GM12878 (cell line): ENCODE measurements at regions not wholly inside any gene's neighbourhood (a gene's known extent, or its start where the extent isn't known, plus 50 kb on each side); places are given as distances from the start of the nearest gene placed in this dataset.

Experiments used
- ATAC-seq: fragments of 200-7000 bp; cut with Tn5 transposase; 3 replicates; pipeline ENCODE4 v1.9.1; 2020; ENCODE audit warnings: mild to moderate bottlenecking, moderate library complexity
- BruUV-seq: library from RNA; stranded (reverse); fragments of 400-500 nt; replicated peaks from 2 replicates; lab custom pipeline; 2021; lab: Mats Ljungman, UMichigan
- CTCF ChIA-PET: fragments of 300-600 bp; sonication (Branson Sonifier 250); formaldehyde crosslinking; extraction: SDS; loops from one replicate; lab custom pipeline; 2021; ENCODE audit warnings: inconsistent platforms; lab: Yijun Ruan, JAX
- POLR2A ChIA-PET: fragments of 350-600 bp; formaldehyde crosslinking; extraction: SDS; loops from one replicate; lab custom pipeline; 2021; ENCODE audit warnings: inconsistent platforms; lab: Charles Lee
- RAD21 ChIA-PET: fragments of 300-600 bp; sonication (Branson Sonifier 250); formaldehyde crosslinking; loops from one replicate; lab custom pipeline; 2023; ENCODE audit warnings: antibody characterized with exemption; ENCODE audit not compliant: unreplicated experiment; lab: Charles Lee
- SMC1A ChIA-PET: fragments of 300-600 bp; sonication (Branson Sonifier 250); formaldehyde crosslinking; loops from one replicate; lab custom pipeline; 2023; ENCODE audit not compliant: unreplicated experiment, uncharacterized antibody; lab: Charles Lee
- DNase-seq: peaks from one replicate; pipeline ENCODE4 v3.0.0-alpha.2; 2011; ENCODE audit warnings: low read depth, low spot score
- FAIRE-seq: peaks from 3 replicates; lab custom pipeline; 2011; peaks lifted over from hg19 to GRCh38; lab: Jason Lieb, UNC
- H2AFZ ChIP-seq: 2 replicates; pipeline ENCODE4 v1.6.0; 2011; ENCODE audit warnings: low read depth, low read length, control low read depth; ENCODE audit not compliant: control insufficient read depth
- H3K27ac ChIP-seq: 2 replicates; pipeline ENCODE4 v1.5.1; 2011; ENCODE audit warnings: control low read depth; ENCODE audit not compliant: control insufficient read depth, insufficient read depth
- H3K27me3 ChIP-seq, 2 experiments: replicated peaks in 1 of 2; 2 replicates each; pipeline versions ENCODE4 v1.6.0 to v1.6.1; 2011; ENCODE audit warnings: low read length in 1 of 2; ENCODE audit not compliant: control insufficient read depth in 2 of 2, insufficient read depth in 2 of 2
- H3K36me3 ChIP-seq, 2 experiments: 2 replicates each; pipeline ENCODE4 v1.5.1; 2011; ENCODE audit warnings: low read length in 1 of 2; ENCODE audit not compliant: control insufficient read depth in 2 of 2, insufficient read depth in 2 of 2
- H3K4me1 ChIP-seq: 2 replicates; pipeline ENCODE4 v1.6.1; 2011; ENCODE audit warnings: mild to moderate bottlenecking, low read length, moderate library complexity, mixed read lengths; ENCODE audit not compliant: control insufficient read depth, insufficient read depth
- H3K4me2 ChIP-seq: 2 replicates; pipeline ENCODE4 v1.6.0; 2011; ENCODE audit warnings: control low read depth; ENCODE audit not compliant: control insufficient read depth, insufficient read depth
- H3K4me3 ChIP-seq: fragments of 200-600 bp; sonication (generic); 2 replicates; pipeline ENCODE4 v1.5.1; 2016
- H3K79me2 ChIP-seq: 2 replicates; pipeline ENCODE4 v1.6.0; 2011; ENCODE audit warnings: low read length; ENCODE audit not compliant: control insufficient read depth, insufficient read depth
- H3K9ac ChIP-seq: 2 replicates; pipeline ENCODE4 v1.8.0; 2011; ENCODE audit warnings: low read length, control low read depth, mixed read lengths; ENCODE audit not compliant: control insufficient read depth, insufficient read depth
- H3K9me3 ChIP-seq: replicated peaks from 3 replicates; pipeline ENCODE4 v1.5.1; 2011; ENCODE audit warnings: mild to moderate bottlenecking, low read length; ENCODE audit not compliant: control insufficient read depth, insufficient read depth
- H4K20me1 ChIP-seq: 2 replicates; pipeline ENCODE4 v1.6.0; 2011; ENCODE audit not compliant: control insufficient read depth, insufficient read depth
- ASH2L ChIP-seq: fragments of 300-600, 200-600 bp; sonication (generic); IDR thresholded peaks from 2 replicates; pipeline ENCODE4 v1.6.1; 2017; ENCODE audit warnings: low read depth, mild to moderate bottlenecking, borderline replicate concordance
- BACH1 ChIP-seq: fragments of 450-650 bp; IDR thresholded peaks from 2 replicates; pipeline ENCODE4 v1.6.1; 2017; ENCODE audit warnings: mild to moderate bottlenecking, borderline replicate concordance
- BCL3 ChIP-seq: IDR thresholded peaks from 2 replicates; pipeline ENCODE4 v1.6.1; 2011; ENCODE audit warnings: borderline replicate concordance, low read depth, mild to moderate bottlenecking, moderate library complexity, low read length; ENCODE audit not compliant: insufficient read depth, poor library complexity, severe bottlenecking
- CBX5 ChIP-seq: sonication (generic); IDR thresholded peaks from 2 replicates; pipeline ENCODE4 v1.6.1; 2016; ENCODE audit warnings: low read depth, moderate library complexity, mild to moderate bottlenecking, inconsistent platforms
- CREB1 ChIP-seq: IDR thresholded peaks from 2 replicates; pipeline ENCODE4 v1.6.1; 2012; ENCODE audit warnings: low read depth, mild to moderate bottlenecking, inconsistent platforms
- HDAC2 ChIP-seq: fragments of 200-600 bp; sonication (generic); IDR thresholded peaks from 2 replicates; pipeline ENCODE4 v1.6.1; 2017
- HDGF ChIP-seq: fragments of 450-650 bp; IDR thresholded peaks from 2 replicates; pipeline ENCODE4 v1.6.1; 2016; ENCODE audit warnings: antibody characterized with exemption
- MEF2B ChIP-seq: fragments of 450-650 bp; IDR thresholded peaks from 2 replicates; pipeline ENCODE4 v1.6.1; 2018; ENCODE audit warnings: mild to moderate bottlenecking, moderate library complexity; ENCODE audit not compliant: partially characterized antibody, poor library complexity, severe bottlenecking
- MXI1 ChIP-seq: fragments of 150-350 bp; IDR thresholded peaks from 2 replicates; pipeline ENCODE4 v1.6.1; 2011; ENCODE audit warnings: low read depth, mild to moderate bottlenecking, inconsistent platforms, low read length, improper control_type of control experiment
- NR2C1 ChIP-seq: fragments of 450-650 bp; IDR thresholded peaks from 2 replicates; pipeline ENCODE4 v1.6.1; 2017; ENCODE audit warnings: antibody characterized with exemption, mild to moderate bottlenecking, moderate library complexity
- NRF1 ChIP-seq: conservative IDR thresholded peaks from 2 replicates; pipeline ENCODE4 v1.6.1; 2011; ENCODE audit warnings: mild to moderate bottlenecking, low read depth, low read length, improper control_type of control experiment
- SP1 ChIP-seq: IDR thresholded peaks from one replicate; pipeline ENCODE4 v1.6.1; 2011; ENCODE audit warnings: low read depth, low read length
- SUZ12 ChIP-seq: fragments of 200-600 bp; sonication (generic); IDR thresholded peaks from one replicate; pipeline ENCODE4 v1.6.1; 2018; ENCODE audit warnings: antibody characterized with exemption, mild to moderate bottlenecking; ENCODE audit not compliant: unreplicated experiment
- YBX1 ChIP-seq: fragments of 450-650 bp; IDR thresholded peaks from 2 replicates; pipeline ENCODE4 v1.6.1; 2016; ENCODE audit warnings: antibody characterized with exemption
- ZNF217 ChIP-seq: fragments of 450-650 bp; IDR thresholded peaks from 2 replicates; pipeline ENCODE4 v1.6.1; 2017; ENCODE audit warnings: antibody characterized with exemption, mild to moderate bottlenecking
- WGBS: methylation state at CpG from one replicate; pipeline ENCODE4 v1.1.6; 2016; ENCODE audit warnings: low lambda C conversion rate; ENCODE audit not compliant: insufficient replicate concordance, insufficient coverage; ENCODE audit errors: missing lambda C conversion rate; 5-methylcytosine and 5-hydroxymethylcytosine counted together
- in situ Hi-C: fragments of 300-500 bp; cut with MboI; formaldehyde crosslinking; loops from 9 replicates; pipeline ENCODE4 v1.14.3; 2018; ENCODE audit warnings: mixed read lengths
- intact Hi-C: fragments of 100-400 bp; cut with micrococcal nuclease; formaldehyde crosslinking; loops from one replicate; pipeline ENCODE4 v1.14.2; 2022; ENCODE audit not compliant: unreplicated experiment
- TF ChIP-seq, protein P1 (sequence below): fragments of 450-650 bp; IDR thresholded peaks from 2 replicates; pipeline ENCODE4 v1.6.1; 2017; ENCODE audit warnings: mild to moderate bottlenecking, low read depth, inconsistent platforms; ENCODE audit not compliant: poor library complexity, severe bottlenecking
- TF ChIP-seq, protein P2 (sequence below): IDR thresholded peaks from 2 replicates; pipeline ENCODE4 v1.6.1; 2012; ENCODE audit warnings: low read depth, low read length, improper control_type of control experiment

DNA sequence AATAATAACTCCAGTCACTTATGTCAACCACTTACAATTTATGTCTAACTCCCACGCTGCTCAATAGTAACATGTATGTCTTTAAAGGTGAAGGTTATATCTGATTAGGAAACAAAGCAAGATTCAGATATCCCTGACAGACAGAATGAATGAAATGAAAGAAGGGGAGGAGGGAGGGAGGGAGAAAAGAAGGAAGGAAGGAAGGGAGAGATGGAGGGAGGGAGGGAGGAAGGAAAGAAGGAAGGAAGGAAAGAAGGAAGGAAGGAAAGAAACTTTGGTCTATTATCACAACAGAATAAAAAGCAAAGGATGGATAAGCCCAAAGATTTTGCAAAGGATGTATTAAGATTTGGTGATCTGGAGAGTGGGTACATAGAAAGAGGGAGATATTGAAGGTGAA lies 433.3 kb downstream of the PRKD1 start:
- Histone ChIP-seq H3K9ac (no peak overlapping the region), H3K4me3 (no peak overlapping the region)
- no peak for ATAC-seq
- TF ChIP-seq MXI1, result no peak
- TF ChIP-seq, protein P1, sequence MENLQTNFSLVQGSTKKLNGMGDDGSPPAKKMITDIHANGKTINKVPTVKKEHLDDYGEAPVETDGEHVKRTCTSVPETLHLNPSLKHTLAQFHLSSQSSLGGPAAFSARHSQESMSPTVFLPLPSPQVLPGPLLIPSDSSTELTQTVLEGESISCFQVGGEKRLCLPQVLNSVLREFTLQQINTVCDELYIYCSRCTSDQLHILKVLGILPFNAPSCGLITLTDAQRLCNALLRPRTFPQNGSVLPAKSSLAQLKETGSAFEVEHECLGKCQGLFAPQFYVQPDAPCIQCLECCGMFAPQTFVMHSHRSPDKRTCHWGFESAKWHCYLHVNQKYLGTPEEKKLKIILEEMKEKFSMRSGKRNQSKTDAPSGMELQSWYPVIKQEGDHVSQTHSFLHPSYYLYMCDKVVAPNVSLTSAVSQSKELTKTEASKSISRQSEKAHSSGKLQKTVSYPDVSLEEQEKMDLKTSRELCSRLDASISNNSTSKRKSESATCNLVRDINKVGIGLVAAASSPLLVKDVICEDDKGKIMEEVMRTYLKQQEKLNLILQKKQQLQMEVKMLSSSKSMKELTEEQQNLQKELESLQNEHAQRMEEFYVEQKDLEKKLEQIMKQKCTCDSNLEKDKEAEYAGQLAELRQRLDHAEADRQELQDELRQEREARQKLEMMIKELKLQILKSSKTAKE, result no peak
- TF ChIP-seq SUZ12, result no peak
- TF ChIP-seq, protein P2, sequence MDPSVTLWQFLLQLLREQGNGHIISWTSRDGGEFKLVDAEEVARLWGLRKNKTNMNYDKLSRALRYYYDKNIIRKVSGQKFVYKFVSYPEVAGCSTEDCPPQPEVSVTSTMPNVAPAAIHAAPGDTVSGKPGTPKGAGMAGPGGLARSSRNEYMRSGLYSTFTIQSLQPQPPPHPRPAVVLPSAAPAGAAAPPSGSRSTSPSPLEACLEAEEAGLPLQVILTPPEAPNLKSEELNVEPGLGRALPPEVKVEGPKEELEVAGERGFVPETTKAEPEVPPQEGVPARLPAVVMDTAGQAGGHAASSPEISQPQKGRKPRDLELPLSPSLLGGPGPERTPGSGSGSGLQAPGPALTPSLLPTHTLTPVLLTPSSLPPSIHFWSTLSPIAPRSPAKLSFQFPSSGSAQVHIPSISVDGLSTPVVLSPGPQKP, result no peak
- no peak for TF ChIP-seq ASH2L
- no peak for TF ChIP-seq HDAC2
- no peak for TF ChIP-seq BCL3
- no peak for TF ChIP-seq YBX1
- TF ChIP-seq SP1, result no peak
- no peak for TF ChIP-seq CREB1
- no peak for TF ChIP-seq NRF1
- TF ChIP-seq NR2C1, result no peak
- no peak for TF ChIP-seq BACH1
- TF ChIP-seq CBX5, result no peak
- TF ChIP-seq ZNF217, result no peak
- no peak for TF ChIP-seq MEF2B
- TF ChIP-seq HDGF, result no peak
- TF ChIP-seq, all 136 proteins: peak for 0
- WGBS, result 0% methylated on average over 1 of the region's 1 CpG
- no peak for FAIRE-seq
- Histone ChIP-seq H3K27ac (no peak overlapping the region), H3K9me3 (no peaks in the 10 kb centered on the region), H3K36me3 (no peaks in the 10 kb centered on the region), H4K20me1 (no peaks in the 10 kb centered on the region), H3K27me3 (no peaks in the 10 kb centered on the region), H2AFZ (no peak overlapping the region), H3K4me2 (no peak overlapping the region), H3K4me1 (no peaks in the 10 kb centered on the region), H3K79me2 (no peaks in the 10 kb centered on the region)
- ChIA-PET POLR2A (no interaction called here), CTCF (no interaction called here), SMC1A (no interaction called here), RAD21 (no interaction called here)
- intact Hi-C loops (no loop called here), in situ Hi-C loops (no loop called here)
- BruUV-seq, result no TSS peak
- DNase-seq, result no peak
